ENCODE measurements at regions not wholly inside any gene's neighbourhood (a gene's known extent, or its start where the extent isn't known, plus 50 kb on each side); places are given as distances from the start of the nearest gene placed in this dataset.

DNA sequence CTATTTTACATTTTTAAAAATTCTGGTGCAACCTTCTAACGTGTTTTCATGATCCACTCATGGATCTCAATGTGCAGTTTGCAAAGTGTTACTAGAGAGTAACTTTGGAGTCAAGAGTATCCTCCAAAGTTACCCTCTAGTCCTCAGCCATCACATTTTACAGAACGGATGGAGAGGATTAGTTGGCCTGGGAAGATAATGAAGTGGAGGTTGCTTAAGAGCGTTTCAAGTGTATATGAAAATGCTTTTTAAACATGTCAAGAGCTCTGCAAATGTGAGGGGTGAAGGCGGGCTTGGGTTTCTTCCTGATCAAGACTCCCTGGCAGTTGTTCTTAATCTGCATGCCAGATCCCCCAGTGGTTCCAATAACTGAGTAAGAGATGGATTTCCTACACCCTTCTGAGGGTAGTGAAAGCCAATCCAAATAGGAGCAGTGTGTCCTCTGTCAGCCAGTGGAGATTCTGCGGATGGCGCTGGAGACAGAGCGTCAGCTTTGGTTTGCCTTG, 299.4 kb upstream of the NPVF start:
- TF ChIP-seq, protein P1, sequence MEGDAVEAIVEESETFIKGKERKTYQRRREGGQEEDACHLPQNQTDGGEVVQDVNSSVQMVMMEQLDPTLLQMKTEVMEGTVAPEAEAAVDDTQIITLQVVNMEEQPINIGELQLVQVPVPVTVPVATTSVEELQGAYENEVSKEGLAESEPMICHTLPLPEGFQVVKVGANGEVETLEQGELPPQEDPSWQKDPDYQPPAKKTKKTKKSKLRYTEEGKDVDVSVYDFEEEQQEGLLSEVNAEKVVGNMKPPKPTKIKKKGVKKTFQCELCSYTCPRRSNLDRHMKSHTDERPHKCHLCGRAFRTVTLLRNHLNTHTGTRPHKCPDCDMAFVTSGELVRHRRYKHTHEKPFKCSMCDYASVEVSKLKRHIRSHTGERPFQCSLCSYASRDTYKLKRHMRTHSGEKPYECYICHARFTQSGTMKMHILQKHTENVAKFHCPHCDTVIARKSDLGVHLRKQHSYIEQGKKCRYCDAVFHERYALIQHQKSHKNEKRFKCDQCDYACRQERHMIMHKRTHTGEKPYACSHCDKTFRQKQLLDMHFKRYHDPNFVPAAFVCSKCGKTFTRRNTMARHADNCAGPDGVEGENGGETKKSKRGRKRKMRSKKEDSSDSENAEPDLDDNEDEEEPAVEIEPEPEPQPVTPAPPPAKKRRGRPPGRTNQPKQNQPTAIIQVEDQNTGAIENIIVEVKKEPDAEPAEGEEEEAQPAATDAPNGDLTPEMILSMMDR (IDR thresholded peaks at IDR 0.05): no peak
- TF ChIP-seq POLR2A (IDR thresholded peaks at IDR 0.05): no peak

Data from Peyer's patch (tissue), 4 donors.